ENCODE measurements at regions not wholly inside any gene's neighbourhood (a gene's known extent, or its start where the extent isn't known, plus 50 kb on each side); places are given as distances from the start of the nearest gene placed in this dataset.

DNA sequence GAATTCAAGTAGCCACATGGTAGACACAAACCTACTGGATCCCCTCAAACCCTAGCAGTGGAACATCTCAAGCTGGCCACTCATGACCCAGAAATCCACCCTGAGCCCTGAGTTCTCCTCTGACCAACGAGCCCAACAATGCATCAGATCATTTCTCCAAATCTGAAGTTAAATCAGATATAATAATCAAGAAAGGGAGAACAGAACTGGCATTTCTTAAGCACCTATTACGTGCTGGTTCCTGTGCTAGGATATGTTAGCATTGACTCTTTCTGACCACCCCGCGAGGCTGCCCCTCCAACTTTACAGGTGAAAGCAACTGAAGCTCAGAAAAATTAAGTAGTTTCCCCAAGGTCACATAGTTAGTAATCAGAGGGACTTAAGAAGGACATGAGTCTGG, 51.5 kb upstream of the CCDC174 start (continued):
- TF ChIP-seq, protein P1, sequence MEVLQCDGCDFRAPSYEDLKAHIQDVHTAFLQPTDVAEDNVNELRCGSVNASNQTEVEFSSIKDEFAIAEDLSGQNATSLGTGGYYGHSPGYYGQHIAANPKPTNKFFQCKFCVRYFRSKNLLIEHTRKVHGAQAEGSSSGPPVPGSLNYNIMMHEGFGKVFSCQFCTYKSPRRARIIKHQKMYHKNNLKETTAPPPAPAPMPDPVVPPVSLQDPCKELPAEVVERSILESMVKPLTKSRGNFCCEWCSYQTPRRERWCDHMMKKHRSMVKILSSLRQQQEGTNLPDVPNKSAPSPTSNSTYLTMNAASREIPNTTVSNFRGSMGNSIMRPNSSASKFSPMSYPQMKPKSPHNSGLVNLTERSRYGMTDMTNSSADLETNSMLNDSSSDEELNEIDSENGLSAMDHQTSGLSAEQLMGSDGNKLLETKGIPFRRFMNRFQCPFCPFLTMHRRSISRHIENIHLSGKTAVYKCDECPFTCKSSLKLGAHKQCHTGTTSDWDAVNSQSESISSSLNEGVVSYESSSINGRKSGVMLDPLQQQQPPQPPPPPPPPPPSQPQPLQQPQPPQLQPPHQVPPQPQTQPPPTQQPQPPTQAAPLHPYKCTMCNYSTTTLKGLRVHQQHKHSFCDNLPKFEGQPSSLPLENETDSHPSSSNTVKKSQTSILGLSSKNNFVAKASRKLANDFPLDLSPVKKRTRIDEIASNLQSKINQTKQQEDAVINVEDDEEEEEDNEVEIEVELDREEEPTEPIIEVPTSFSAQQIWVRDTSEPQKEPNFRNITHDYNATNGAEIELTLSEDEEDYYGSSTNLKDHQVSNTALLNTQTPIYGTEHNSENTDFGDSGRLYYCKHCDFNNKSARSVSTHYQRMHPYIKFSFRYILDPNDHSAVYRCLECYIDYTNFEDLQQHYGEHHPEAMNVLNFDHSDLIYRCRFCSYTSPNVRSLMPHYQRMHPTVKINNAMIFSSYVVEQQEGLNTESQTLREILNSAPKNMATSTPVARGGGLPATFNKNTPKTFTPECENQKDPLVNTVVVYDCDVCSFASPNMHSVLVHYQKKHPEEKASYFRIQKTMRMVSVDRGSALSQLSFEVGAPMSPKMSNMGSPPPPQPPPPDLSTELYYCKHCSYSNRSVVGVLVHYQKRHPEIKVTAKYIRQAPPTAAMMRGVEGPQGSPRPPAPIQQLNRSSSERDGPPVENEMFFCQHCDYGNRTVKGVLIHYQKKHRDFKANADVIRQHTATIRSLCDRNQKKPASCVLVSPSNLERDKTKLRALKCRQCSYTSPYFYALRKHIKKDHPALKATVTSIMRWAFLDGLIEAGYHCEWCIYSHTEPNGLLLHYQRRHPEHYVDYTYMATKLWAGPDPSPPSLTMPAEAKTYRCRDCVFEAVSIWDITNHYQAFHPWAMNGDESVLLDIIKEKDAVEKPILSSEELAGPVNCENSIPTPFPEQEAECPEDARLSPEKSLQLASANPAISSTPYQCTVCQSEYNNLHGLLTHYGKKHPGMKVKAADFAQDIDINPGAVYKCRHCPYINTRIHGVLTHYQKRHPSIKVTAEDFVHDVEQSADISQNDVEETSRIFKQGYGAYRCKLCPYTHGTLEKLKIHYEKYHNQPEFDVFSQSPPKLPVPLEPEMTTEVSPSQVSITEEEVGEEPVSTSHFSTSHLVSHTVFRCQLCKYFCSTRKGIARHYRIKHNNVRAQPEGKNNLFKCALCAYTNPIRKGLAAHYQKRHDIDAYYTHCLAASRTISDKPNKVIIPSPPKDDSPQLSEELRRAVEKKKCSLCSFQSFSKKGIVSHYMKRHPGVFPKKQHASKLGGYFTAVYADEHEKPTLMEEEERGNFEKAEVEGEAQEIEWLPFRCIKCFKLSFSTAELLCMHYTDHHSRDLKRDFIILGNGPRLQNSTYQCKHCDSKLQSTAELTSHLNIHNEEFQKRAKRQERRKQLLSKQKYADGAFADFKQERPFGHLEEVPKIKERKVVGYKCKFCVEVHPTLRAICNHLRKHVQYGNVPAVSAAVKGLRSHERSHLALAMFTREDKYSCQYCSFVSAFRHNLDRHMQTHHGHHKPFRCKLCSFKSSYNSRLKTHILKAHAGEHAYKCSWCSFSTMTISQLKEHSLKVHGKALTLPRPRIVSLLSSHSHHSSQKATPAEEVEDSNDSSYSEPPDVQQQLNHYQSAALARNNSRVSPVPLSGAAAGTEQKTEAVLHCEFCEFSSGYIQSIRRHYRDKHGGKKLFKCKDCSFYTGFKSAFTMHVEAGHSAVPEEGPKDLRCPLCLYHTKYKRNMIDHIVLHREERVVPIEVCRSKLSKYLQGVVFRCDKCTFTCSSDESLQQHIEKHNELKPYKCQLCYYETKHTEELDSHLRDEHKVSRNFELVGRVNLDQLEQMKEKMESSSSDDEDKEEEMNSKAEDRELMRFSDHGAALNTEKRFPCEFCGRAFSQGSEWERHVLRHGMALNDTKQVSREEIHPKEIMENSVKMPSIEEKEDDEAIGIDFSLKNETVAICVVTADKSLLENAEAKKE (CRISPR knock-in tag; IDR thresholded peaks at IDR 0.05), result no peak
- TF ChIP-seq EZH2phosphoT487 (IDR thresholded peaks at IDR 0.05; ENCODE audit: unreplicated experiment), result no peak
- TF ChIP-seq NANOG (IDR thresholded peaks at IDR 0.05; ENCODE audit: borderline replicate concordance), result no peak
- TF ChIP-seq, protein P2, sequence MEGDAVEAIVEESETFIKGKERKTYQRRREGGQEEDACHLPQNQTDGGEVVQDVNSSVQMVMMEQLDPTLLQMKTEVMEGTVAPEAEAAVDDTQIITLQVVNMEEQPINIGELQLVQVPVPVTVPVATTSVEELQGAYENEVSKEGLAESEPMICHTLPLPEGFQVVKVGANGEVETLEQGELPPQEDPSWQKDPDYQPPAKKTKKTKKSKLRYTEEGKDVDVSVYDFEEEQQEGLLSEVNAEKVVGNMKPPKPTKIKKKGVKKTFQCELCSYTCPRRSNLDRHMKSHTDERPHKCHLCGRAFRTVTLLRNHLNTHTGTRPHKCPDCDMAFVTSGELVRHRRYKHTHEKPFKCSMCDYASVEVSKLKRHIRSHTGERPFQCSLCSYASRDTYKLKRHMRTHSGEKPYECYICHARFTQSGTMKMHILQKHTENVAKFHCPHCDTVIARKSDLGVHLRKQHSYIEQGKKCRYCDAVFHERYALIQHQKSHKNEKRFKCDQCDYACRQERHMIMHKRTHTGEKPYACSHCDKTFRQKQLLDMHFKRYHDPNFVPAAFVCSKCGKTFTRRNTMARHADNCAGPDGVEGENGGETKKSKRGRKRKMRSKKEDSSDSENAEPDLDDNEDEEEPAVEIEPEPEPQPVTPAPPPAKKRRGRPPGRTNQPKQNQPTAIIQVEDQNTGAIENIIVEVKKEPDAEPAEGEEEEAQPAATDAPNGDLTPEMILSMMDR (conservative IDR thresholded peaks at IDR 0.05; ENCODE audit: low read depth in 2 of 2), result no peak
- TF ChIP-seq, protein P3, sequence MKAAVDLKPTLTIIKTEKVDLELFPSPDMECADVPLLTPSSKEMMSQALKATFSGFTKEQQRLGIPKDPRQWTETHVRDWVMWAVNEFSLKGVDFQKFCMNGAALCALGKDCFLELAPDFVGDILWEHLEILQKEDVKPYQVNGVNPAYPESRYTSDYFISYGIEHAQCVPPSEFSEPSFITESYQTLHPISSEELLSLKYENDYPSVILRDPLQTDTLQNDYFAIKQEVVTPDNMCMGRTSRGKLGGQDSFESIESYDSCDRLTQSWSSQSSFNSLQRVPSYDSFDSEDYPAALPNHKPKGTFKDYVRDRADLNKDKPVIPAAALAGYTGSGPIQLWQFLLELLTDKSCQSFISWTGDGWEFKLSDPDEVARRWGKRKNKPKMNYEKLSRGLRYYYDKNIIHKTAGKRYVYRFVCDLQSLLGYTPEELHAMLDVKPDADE (IDR thresholded peaks at IDR 0.05), result no peak
